ENCODE measurements at regions not wholly inside any gene's neighbourhood (a gene's known extent, or its start where the extent isn't known, plus 50 kb on each side); places are given as distances from the start of the nearest gene placed in this dataset.
A peak's percentile ranks its signal among the peaks of the same experiment; 100 is the strongest.

DNA sequence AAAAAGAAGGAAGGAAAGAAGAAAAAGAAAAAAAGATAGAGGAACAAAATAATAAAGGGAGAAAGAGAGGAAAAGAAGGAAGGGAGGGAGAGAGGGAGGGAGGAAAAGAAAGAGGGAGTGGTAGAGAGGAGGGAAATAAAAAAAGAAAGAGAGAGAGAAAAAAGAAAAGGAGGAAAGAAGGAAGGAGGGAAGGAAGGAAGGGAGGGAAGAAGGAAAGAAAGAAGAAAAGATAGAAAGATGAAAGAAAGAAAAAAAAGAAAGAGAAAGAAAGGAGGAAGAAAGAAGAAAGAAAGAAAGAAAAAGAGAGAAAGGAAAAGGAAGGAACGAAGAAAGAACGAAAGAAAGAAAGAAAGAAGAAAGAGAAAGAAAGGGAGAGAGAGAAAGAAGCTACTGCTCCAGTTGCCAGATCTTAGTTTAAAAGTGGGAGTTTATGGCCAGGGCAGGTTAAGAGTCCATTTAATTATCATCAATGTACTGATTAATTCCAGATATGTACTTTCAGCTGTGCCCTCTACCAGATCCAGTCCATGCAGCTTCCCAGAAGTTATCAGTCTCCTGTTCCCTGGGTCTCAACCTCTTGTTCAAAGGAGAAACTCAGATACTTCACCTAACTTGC, 1378.5 kb upstream of the NUDT12 start:
- H3K27me3 ChIP-seq (ENCODE audit: insufficient read depth in 3 of 3, low read length in 2 of 3): no peaks in the 10 kb centered on the region
- no peak for DNase-seq
- no peaks in the 10 kb centered on the region for H3K36me3 ChIP-seq (ENCODE audit: insufficient read depth in 1 of 2, low read depth in 1 of 2)
- WGBS, 3 donors: 90 to 93% (median 92%) methylated on average over 2 of the region's 2 CpGs
- no peak overlapping the region for H3K4me3 ChIP-seq
- H3K27ac ChIP-seq: no peak overlapping the region
- no peaks in the 10 kb centered on the region for H3K4me1 ChIP-seq
- no peak for ATAC-seq
- TF ChIP-seq CTCF (IDR thresholded peaks at IDR 0.05): no peak
- H3K9me3 ChIP-seq: no peaks in the 10 kb centered on the region
- intact Hi-C loops (cut with DNase I): no loop called here

DNA sequence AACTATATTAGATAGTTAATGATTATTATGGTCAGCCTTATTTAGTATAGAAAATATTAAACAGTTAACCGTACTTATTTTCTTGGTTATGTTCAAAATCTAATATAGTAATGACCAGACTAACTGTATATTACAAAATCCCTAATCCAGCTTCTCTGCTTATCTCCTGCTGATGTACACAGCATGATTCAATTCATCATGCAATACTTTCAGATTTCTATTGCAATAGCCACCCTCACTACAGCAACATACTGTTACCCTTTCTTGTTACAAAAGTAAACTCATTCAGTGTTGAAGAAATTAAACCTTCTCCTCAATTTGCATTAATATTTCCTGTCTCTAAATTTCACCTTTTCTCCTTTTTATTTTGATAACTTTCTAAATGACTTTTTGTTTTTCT, 1375.0 kb upstream of the NUDT12 start:
- Histone ChIP-seq H3K4me3 (no peak overlapping the region), H3K36me3 (ENCODE audit: insufficient read depth in 1 of 2, low read depth in 1 of 2) (no peaks in the 10 kb centered on the region), H3K9me3 (no peaks in the 10 kb centered on the region), H3K27ac (no peak overlapping the region), H3K4me1 (no peaks in the 10 kb centered on the region), H3K27me3 (ENCODE audit: insufficient read depth in 3 of 3, low read length in 2 of 3) (no peaks in the 10 kb centered on the region)
- DNase-seq (no peak), ATAC-seq (no peak)
- WGBS, 3 donors: 92 to 94% (median 93%) methylated on average over 1 of the region's 1 CpG
- intact Hi-C loops (cut with DNase I): no loop called here
- TF ChIP-seq CTCF (IDR thresholded peaks at IDR 0.05): no peak

GRCh38 chr5:104932431-104932830, 1369.8 kb upstream of the NUDT12 start:
- Histone ChIP-seq H3K36me3 (ENCODE audit: insufficient read depth in 1 of 2, low read depth in 1 of 2) (no peaks in the 10 kb centered on the region), H3K4me1 (no peaks in the 10 kb centered on the region), H3K4me3 (no peak overlapping the region), H3K27me3 (ENCODE audit: insufficient read depth in 3 of 3, low read length in 2 of 3) (no peaks in the 10 kb centered on the region), H3K9me3 (no peaks in the 10 kb centered on the region), H3K27ac (no peak overlapping the region)
- no peak for ATAC-seq
- no peak for DNase-seq
- no peak for TF ChIP-seq CTCF (IDR thresholded peaks at IDR 0.05)
- 79 to 87% (median 83%) methylated on average over 2 of the region's 2 CpGs for whole genome bisulfite sequencing, 3 donors
- intact Hi-C loops (cut with DNase I): no loop called here

GRCh38 chr5:104928906-104929520, 1366.4 kb upstream of the NUDT12 start:
- Histone ChIP-seq H3K9me3 (no peaks in the 10 kb centered on the region), H3K27ac (no peak overlapping the region), H3K36me3 (ENCODE audit: insufficient read depth in 1 of 2, low read depth in 1 of 2) (no peaks in the 10 kb centered on the region), H3K27me3 (ENCODE audit: insufficient read depth in 3 of 3, low read length in 2 of 3) (no peaks in the 10 kb centered on the region), H3K4me3 (no peak overlapping the region), H3K4me1 (no peaks in the 10 kb centered on the region)
- no peak for TF ChIP-seq CTCF (IDR thresholded peaks at IDR 0.05)
- peak in 1 of 2 donors; percentile 40 for DNase-seq
- intact Hi-C loops (cut with DNase I): no loop called here
- WGBS, 3 donors: 94 to 95% (median 95%) methylated on average over 35 to 36 of the region's 36 CpGs
- no peak for ATAC-seq

DNA sequence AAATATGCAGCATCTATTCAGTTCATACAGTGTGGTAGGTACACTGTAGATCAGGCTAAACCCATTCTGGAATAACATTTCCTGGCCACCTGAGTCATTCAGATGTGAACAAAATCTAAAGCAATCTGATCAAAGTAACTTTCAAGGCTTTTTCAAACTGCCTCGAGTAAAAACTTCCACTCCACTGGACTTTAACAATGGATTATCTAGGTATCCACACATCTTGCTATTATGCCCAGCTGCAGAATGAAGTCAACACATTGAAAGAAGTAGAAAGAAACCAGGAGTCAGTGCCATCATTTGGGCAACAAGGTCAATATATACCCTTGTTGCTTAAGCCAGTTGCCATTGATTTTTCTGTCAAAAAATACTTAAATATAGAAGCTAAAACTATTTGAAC, 1352.6 kb upstream of the NUDT12 start:
- TF ChIP-seq CTCF (IDR thresholded peaks at IDR 0.05): no peak
- intact Hi-C loops (cut with DNase I): no loop called here
- 69 to 79% (median 70%) methylated on average over 1 of the region's 1 CpG for WGBS, 3 donors
- no peak overlapping the region for H3K4me3 ChIP-seq
- no peaks in the 10 kb centered on the region for H3K36me3 ChIP-seq (ENCODE audit: insufficient read depth in 1 of 2, low read depth in 1 of 2)
- H3K27me3 ChIP-seq (ENCODE audit: insufficient read depth in 3 of 3, low read length in 2 of 3): no peaks in the 10 kb centered on the region
- ATAC-seq (no peak), DNase-seq (no peak)
- H3K9me3 ChIP-seq: no peaks in the 10 kb centered on the region
- H3K4me1 ChIP-seq: no peaks in the 10 kb centered on the region
- H3K27ac ChIP-seq: no peak overlapping the region
